PFSK-1 (cell line): ENCODE measurements at regions not wholly inside any gene's neighbourhood (a gene's known extent, or its start where the extent isn't known, plus 50 kb on each side); places are given as distances from the start of the nearest gene placed in this dataset.

ENCODE experiments used
- FOXP2 ChIP-seq: optimal IDR thresholded peaks from 2 replicates; pipeline ENCODE3; 2011; ENCODE audit warnings: borderline replicate concordance, control low read depth, inconsistent platforms; ENCODE audit not compliant: insufficient read depth; ENCODE audit errors: extremely low read length, extremely low read depth
- POLR2AphosphoS5 ChIP-seq: IDR thresholded peaks from 2 replicates; pipeline ENCODE4 v1.6.1; 2012; ENCODE audit warnings: low read depth, mild to moderate bottlenecking, control low read depth, low read length, moderate library complexity
- REST ChIP-seq, 2 experiments: IDR thresholded peaks; 2 replicates each; pipeline versions ENCODE4 v1.6.1 to v1.8.0; 2011 to 2012; ENCODE audit warnings: low read depth in 2 of 2, low read length in 2 of 2, control low read depth in 1 of 2, inconsistent platforms in 1 of 2, mild to moderate bottlenecking in 1 of 2, moderate library complexity in 1 of 2; ENCODE audit not compliant: insufficient read depth in 1 of 2
- SIN3A ChIP-seq: IDR thresholded peaks from 2 replicates; pipeline ENCODE4 v1.6.1; 2012; ENCODE audit warnings: mild to moderate bottlenecking, low read length, moderate library complexity, borderline replicate concordance; ENCODE audit not compliant: insufficient read depth
- TAF1 ChIP-seq: IDR thresholded peaks from 2 replicates; pipeline ENCODE4 v1.6.1; 2012; ENCODE audit warnings: low read length, control low read depth, borderline replicate concordance; ENCODE audit not compliant: insufficient read depth

GRCh38 chrX:10698318-10698640 is 77.9 kb upstream of the MID1 start:
- TF ChIP-seq POLR2AphosphoS5 (no peak), REST (IDR thresholded peaks at IDR 0.05; ENCODE audit: insufficient read depth in 1 of 2, low read depth in 2 of 2, low read length in 2 of 2) (no peak), TAF1 (no peak), SIN3A (no peak), FOXP2 (no peak)
